Breast epithelium (tissue), 4 donors: ENCODE measurements at regions not wholly inside any gene's neighbourhood (a gene's known extent, or its start where the extent isn't known, plus 50 kb on each side); places are given as distances from the start of the nearest gene placed in this dataset.

Experiments
- DNase-seq, 2 donors: peaks; one replicate each; pipeline ENCODE4 v3.0.0-alpha.2; 2019; ENCODE audit warnings: low spot score in 2 of 2
- H3K27ac ChIP-seq, 2 donors: fragments of 200-600 bp; sonication (generic) in 1 of 2; one replicate each; pipeline ENCODE4 v1.5.1; 2016 to 2019; ENCODE audit warnings: mild to moderate bottlenecking in 1 of 2
- H3K27me3 ChIP-seq, 2 donors: fragments of 200-600 bp; sonication (generic) in 1 of 2; one replicate each; pipeline versions ENCODE4 v1.5.1 to v1.6.0; 2017 to 2019; ENCODE audit warnings: control low read depth in 1 of 2, mild to moderate bottlenecking in 1 of 2
- H3K36me3 ChIP-seq: fragments of 200-600 bp; one replicate; pipeline ENCODE4 v1.5.1; 2019
- H3K4me1 ChIP-seq, 2 donors: fragments of 200-600 bp; sonication (generic); one replicate each; pipeline ENCODE4 v1.5.1; 2016 to 2019; ENCODE audit warnings: control low read depth in 1 of 2
- H3K4me3 ChIP-seq, 3 donors: fragments of 200-600 bp; sonication (generic); 1 replicate in 2 of 3; 2 replicates in 1 of 3; pipeline ENCODE4 v1.5.1; 2016 to 2019; ENCODE audit warnings: mild to moderate bottlenecking in 3 of 3, moderate library complexity in 2 of 3
- H3K9me3 ChIP-seq, 2 donors: fragments of 200-600 bp; sonication (generic) in 1 of 2; one replicate each; pipeline ENCODE4 v1.5.1; 2016 to 2019; ENCODE audit warnings: control low read depth in 1 of 2
- POLR2A ChIP-seq: fragments of 450-650 bp; IDR thresholded peaks from one replicate; pipeline ENCODE4 v1.6.1; 2016; ENCODE audit warnings: antibody characterized with exemption, mild to moderate bottlenecking, moderate library complexity
- POLR2AphosphoS5 ChIP-seq, 3 donors: sonication (generic); formaldehyde crosslinking; IDR thresholded peaks; one replicate each; pipeline ENCODE4 v1.6.1; 2017; ENCODE audit warnings: antibody characterized with exemption in 3 of 3
- intact Hi-C: fragments of 100-400 bp; cut with DNase I; formaldehyde crosslinking; loops from one replicate; pipeline ENCODE4 v1.15.1; 2023; ENCODE audit warnings: low total_unique reads
- TF ChIP-seq, protein P1 (sequence below), 3 donors: fragments of 450-650 bp; IDR thresholded peaks; one replicate each; pipeline ENCODE4 v1.5.1; 2016 to 2017; ENCODE audit warnings: antibody characterized with exemption in 3 of 3, mild to moderate bottlenecking in 3 of 3, moderate library complexity in 3 of 3

DNA sequence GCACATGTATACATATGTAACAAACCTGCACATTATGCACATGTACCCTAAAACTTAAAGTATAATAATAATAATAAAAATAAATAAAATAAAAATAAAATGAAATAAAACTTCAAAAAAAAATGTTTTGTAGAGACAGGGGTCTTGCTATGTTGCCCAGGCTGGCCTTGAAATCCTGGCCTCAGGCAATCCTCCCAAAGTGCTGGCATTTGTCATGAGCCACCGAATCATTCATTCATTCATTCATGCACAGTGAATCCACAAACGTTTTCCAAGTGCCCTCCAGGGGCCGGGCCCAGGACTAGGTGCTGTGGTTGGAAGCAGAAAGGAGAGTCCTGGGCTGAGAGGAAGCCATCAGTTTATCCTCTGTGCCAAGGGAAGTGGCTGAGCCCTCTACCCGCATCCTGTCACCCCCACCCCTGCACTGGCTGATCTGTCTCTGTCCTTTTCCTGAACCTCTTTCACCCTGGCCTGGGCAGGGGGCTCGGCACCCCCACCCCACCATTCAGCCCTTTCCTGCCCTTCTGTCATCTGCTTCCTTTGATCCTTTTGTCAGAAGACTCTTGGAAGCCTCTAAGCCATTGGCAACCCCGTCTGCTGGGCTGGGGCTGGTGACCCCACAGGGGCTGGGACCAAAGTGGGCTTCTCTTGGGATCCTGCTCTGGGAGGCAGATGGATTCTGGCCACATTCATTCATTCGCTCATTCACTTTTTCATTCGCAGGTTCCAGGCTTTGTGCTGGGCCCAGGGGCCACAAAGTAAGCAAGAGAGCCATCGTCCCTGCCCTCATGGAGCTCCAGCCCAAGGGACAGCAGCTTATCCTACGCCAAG, 84.3 kb downstream of the IGLL1 start:
- intact Hi-C loops, result no loop called here
- H3K27me3 ChIP-seq, result no peaks in the 10 kb centered on the region
- H3K4me3 ChIP-seq, result no peak overlapping the region
- no peaks in the 10 kb centered on the region for H3K36me3 ChIP-seq
- no peak for DNase-seq
- no peaks in the 10 kb centered on the region for H3K9me3 ChIP-seq
- H3K4me1 ChIP-seq, result peaks cover 0 to 10% of the 10 kb centered on the region in 2 donors
- no peak for TF ChIP-seq POLR2A
- TF ChIP-seq, protein P1, sequence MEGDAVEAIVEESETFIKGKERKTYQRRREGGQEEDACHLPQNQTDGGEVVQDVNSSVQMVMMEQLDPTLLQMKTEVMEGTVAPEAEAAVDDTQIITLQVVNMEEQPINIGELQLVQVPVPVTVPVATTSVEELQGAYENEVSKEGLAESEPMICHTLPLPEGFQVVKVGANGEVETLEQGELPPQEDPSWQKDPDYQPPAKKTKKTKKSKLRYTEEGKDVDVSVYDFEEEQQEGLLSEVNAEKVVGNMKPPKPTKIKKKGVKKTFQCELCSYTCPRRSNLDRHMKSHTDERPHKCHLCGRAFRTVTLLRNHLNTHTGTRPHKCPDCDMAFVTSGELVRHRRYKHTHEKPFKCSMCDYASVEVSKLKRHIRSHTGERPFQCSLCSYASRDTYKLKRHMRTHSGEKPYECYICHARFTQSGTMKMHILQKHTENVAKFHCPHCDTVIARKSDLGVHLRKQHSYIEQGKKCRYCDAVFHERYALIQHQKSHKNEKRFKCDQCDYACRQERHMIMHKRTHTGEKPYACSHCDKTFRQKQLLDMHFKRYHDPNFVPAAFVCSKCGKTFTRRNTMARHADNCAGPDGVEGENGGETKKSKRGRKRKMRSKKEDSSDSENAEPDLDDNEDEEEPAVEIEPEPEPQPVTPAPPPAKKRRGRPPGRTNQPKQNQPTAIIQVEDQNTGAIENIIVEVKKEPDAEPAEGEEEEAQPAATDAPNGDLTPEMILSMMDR (IDR thresholded peaks at IDR 0.05), result no peak
- TF ChIP-seq POLR2AphosphoS5 (IDR thresholded peaks at IDR 0.05), result no peak
- H3K27ac ChIP-seq, result no peak overlapping the region

DNA sequence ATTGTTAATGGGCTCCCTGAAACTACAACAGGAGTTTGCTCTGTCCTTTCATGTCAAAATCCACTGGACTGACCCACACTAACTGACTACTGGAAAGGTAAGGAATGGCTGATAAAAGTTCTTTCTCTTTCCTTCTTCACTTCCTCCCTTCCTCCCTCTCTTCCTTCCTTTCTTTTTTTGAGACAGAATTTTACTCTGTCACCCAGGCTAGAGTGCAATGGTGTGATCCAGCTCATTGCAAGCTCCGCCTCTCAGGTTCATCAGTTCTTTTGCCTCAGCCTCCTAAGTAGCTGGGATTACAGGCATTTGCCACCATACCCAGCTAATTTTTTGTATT, 85.2 kb downstream of the IGLL1 start:
- H3K4me3 ChIP-seq, result no peak overlapping the region
- H3K27ac ChIP-seq, result no peak overlapping the region
- peaks cover 0 to 10% of the 10 kb centered on the region in 2 donors for H3K4me1 ChIP-seq
- DNase-seq, result no peak
- no peaks in the 10 kb centered on the region for H3K27me3 ChIP-seq
- H3K9me3 ChIP-seq, result no peaks in the 10 kb centered on the region
- no peaks in the 10 kb centered on the region for H3K36me3 ChIP-seq
- TF ChIP-seq POLR2AphosphoS5 (IDR thresholded peaks at IDR 0.05) (no peak), POLR2A (no peak)
- TF ChIP-seq, protein P1 (IDR thresholded peaks at IDR 0.05), result no peak
- intact Hi-C loops, result no loop called here

DNA sequence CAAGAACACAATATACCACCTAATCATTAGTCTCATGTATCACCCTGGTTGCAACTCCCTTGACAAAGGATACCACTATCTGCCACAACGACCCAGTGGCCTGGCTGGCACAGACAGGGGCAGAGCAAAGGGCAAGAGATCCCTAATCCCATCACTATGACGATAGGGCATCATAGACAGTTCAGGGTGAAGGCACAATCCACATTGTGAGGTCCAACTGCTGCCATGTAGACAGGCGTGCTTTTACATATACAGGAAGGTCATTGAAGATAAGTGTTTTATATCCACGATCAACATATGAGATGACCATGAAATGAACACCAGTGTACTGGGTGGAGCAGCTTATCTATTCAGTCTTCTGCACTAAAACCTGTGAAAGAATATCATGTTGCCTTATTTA, 94.6 kb downstream of the IGLL1 start:
- no peaks in the 10 kb centered on the region for H3K27me3 ChIP-seq
- intact Hi-C loops, result no loop called here
- no peak overlapping the region for H3K27ac ChIP-seq
- H3K4me3 ChIP-seq, result no peak overlapping the region
- TF ChIP-seq, protein P1 (IDR thresholded peaks at IDR 0.05), result no peak
- no peak for TF ChIP-seq POLR2A
- TF ChIP-seq POLR2AphosphoS5 (IDR thresholded peaks at IDR 0.05), result no peak
- DNase-seq, result no peak
- H3K36me3 ChIP-seq, result no peaks in the 10 kb centered on the region
- H3K9me3 ChIP-seq, result no peaks in the 10 kb centered on the region
- H3K4me1 ChIP-seq, result no peaks in the 10 kb centered on the region

DNA sequence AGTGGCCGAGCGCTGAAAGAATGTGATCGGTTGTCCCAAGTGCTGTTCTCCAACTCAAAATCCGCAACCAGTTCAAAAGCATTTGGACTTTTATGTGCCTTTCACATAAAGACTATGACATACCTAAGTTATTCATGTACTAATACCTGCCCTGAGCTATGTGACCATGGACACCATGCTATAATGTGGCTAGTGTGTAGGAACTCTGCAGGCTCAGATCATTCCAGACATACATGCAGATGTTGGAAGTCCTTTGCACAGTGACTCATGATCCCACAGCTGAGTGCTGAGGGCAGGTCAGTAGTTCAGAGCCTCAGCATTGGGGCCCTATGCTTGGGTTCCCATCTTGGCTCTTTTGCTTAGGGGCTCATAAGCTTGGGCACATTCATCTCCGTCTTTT, 95.4 kb downstream of the IGLL1 start:
- Histone ChIP-seq H3K9me3 (no peaks in the 10 kb centered on the region), H3K4me1 (no peaks in the 10 kb centered on the region), H3K36me3 (no peaks in the 10 kb centered on the region), H3K27me3 (no peaks in the 10 kb centered on the region), H3K4me3 (no peak overlapping the region), H3K27ac (no peak overlapping the region)
- TF ChIP-seq POLR2A (no peak), POLR2AphosphoS5 (IDR thresholded peaks at IDR 0.05) (no peak)
- TF ChIP-seq, protein P1 (IDR thresholded peaks at IDR 0.05), result no peak
- intact Hi-C loops, result no loop called here
- DNase-seq, result no peak

DNA sequence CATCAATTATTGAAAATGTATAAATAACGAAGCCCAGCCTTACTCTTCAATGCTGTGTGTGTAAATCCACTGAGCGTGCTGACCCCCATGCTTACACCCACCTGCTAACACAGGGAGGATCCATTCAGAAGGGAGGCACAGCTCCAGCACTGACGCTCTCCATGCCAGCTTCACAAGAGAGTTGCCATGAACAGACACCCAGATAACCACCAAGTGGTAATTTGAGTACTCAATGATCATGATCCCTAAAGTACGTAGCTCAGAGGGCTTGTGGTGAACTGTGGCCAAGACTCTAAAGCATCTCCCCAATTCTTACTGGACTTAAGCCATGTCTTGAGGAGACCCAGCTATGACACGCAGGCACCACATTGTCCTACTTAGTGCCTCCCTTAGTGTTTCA, 98.7 kb downstream of the IGLL1 start:
- intact Hi-C loops, result no loop called here
- no peak overlapping the region for H3K4me3 ChIP-seq
- no peak for DNase-seq

More for the DNA sequence above, 98.7 kb downstream of the IGLL1 start:
- H3K4me1 ChIP-seq, result no peaks in the 10 kb centered on the region
- H3K27ac ChIP-seq, result no peak overlapping the region
- TF ChIP-seq POLR2AphosphoS5 (IDR thresholded peaks at IDR 0.05), result no peak
- TF ChIP-seq, protein P1 (IDR thresholded peaks at IDR 0.05), result no peak
- no peak for TF ChIP-seq POLR2A
- H3K27me3 ChIP-seq, result no peaks in the 10 kb centered on the region
- H3K36me3 ChIP-seq, result no peaks in the 10 kb centered on the region
- H3K9me3 ChIP-seq, result no peaks in the 10 kb centered on the region
